GM12878 (cell line): ENCODE measurements at regions not wholly inside any gene's neighbourhood (a gene's known extent, or its start where the extent isn't known, plus 50 kb on each side); places are given as distances from the start of the nearest gene placed in this dataset.

Source experiments
- ATAC-seq: fragments of 200-7000 bp; cut with Tn5 transposase; 3 replicates; pipeline ENCODE4 v1.9.1; 2020; ENCODE audit warnings: mild to moderate bottlenecking, moderate library complexity
- BruUV-seq: library from RNA; stranded (reverse); fragments of 400-500 nt; replicated peaks from 2 replicates; lab custom pipeline; 2021; lab: Mats Ljungman, UMichigan
- CTCF ChIA-PET: fragments of 300-600 bp; sonication (Branson Sonifier 250); formaldehyde crosslinking; extraction: SDS; loops from one replicate; lab custom pipeline; 2021; ENCODE audit warnings: inconsistent platforms; lab: Yijun Ruan, JAX
- POLR2A ChIA-PET: fragments of 350-600 bp; formaldehyde crosslinking; extraction: SDS; loops from one replicate; lab custom pipeline; 2021; ENCODE audit warnings: inconsistent platforms; lab: Charles Lee
- RAD21 ChIA-PET: fragments of 300-600 bp; sonication (Branson Sonifier 250); formaldehyde crosslinking; loops from one replicate; lab custom pipeline; 2023; ENCODE audit warnings: antibody characterized with exemption; ENCODE audit not compliant: unreplicated experiment; lab: Charles Lee
- SMC1A ChIA-PET: fragments of 300-600 bp; sonication (Branson Sonifier 250); formaldehyde crosslinking; loops from one replicate; lab custom pipeline; 2023; ENCODE audit not compliant: unreplicated experiment, uncharacterized antibody; lab: Charles Lee
- DNase-seq: peaks from one replicate; pipeline ENCODE4 v3.0.0-alpha.2; 2011; ENCODE audit warnings: low read depth, low spot score
- FAIRE-seq: peaks from 3 replicates; lab custom pipeline; 2011; peaks lifted over from hg19 to GRCh38; lab: Jason Lieb, UNC
- H2AFZ ChIP-seq: 2 replicates; pipeline ENCODE4 v1.6.0; 2011; ENCODE audit warnings: low read depth, low read length, control low read depth; ENCODE audit not compliant: control insufficient read depth
- H3K27ac ChIP-seq: 2 replicates; pipeline ENCODE4 v1.5.1; 2011; ENCODE audit warnings: control low read depth; ENCODE audit not compliant: control insufficient read depth, insufficient read depth
- H3K27me3 ChIP-seq, 2 experiments: replicated peaks in 1 of 2; 2 replicates each; pipeline versions ENCODE4 v1.6.0 to v1.6.1; 2011; ENCODE audit warnings: low read length in 1 of 2; ENCODE audit not compliant: control insufficient read depth in 2 of 2, insufficient read depth in 2 of 2
- H3K36me3 ChIP-seq, 2 experiments: 2 replicates each; pipeline ENCODE4 v1.5.1; 2011; ENCODE audit warnings: low read length in 1 of 2; ENCODE audit not compliant: control insufficient read depth in 2 of 2, insufficient read depth in 2 of 2
- H3K4me1 ChIP-seq: 2 replicates; pipeline ENCODE4 v1.6.1; 2011; ENCODE audit warnings: mild to moderate bottlenecking, low read length, moderate library complexity, mixed read lengths; ENCODE audit not compliant: control insufficient read depth, insufficient read depth
- H3K4me2 ChIP-seq: 2 replicates; pipeline ENCODE4 v1.6.0; 2011; ENCODE audit warnings: control low read depth; ENCODE audit not compliant: control insufficient read depth, insufficient read depth
- H3K4me3 ChIP-seq: fragments of 200-600 bp; sonication (generic); 2 replicates; pipeline ENCODE4 v1.5.1; 2016
- H3K79me2 ChIP-seq: 2 replicates; pipeline ENCODE4 v1.6.0; 2011; ENCODE audit warnings: low read length; ENCODE audit not compliant: control insufficient read depth, insufficient read depth
- H3K9ac ChIP-seq: 2 replicates; pipeline ENCODE4 v1.8.0; 2011; ENCODE audit warnings: low read length, control low read depth, mixed read lengths; ENCODE audit not compliant: control insufficient read depth, insufficient read depth
- H3K9me3 ChIP-seq: replicated peaks from 3 replicates; pipeline ENCODE4 v1.5.1; 2011; ENCODE audit warnings: mild to moderate bottlenecking, low read length; ENCODE audit not compliant: control insufficient read depth, insufficient read depth
- H4K20me1 ChIP-seq: 2 replicates; pipeline ENCODE4 v1.6.0; 2011; ENCODE audit not compliant: control insufficient read depth, insufficient read depth
- BACH1 ChIP-seq: fragments of 450-650 bp; IDR thresholded peaks from 2 replicates; pipeline ENCODE4 v1.6.1; 2017; ENCODE audit warnings: mild to moderate bottlenecking, borderline replicate concordance
- KDM1A ChIP-seq: fragments of 200-600 bp; sonication (generic); IDR thresholded peaks from 2 replicates; pipeline ENCODE4 v1.6.1; 2016; ENCODE audit warnings: borderline replicate concordance
- RBBP5 ChIP-seq: fragments of 200-600 bp; sonication (generic); conservative IDR thresholded peaks from 2 replicates; pipeline ENCODE4 v1.6.1; 2016
- WGBS: methylation state at CpG from one replicate; pipeline ENCODE4 v1.1.6; 2016; ENCODE audit warnings: low lambda C conversion rate; ENCODE audit not compliant: insufficient replicate concordance, insufficient coverage; ENCODE audit errors: missing lambda C conversion rate; 5-methylcytosine and 5-hydroxymethylcytosine counted together
- in situ Hi-C: fragments of 300-500 bp; cut with MboI; formaldehyde crosslinking; loops from 9 replicates; pipeline ENCODE4 v1.14.3; 2018; ENCODE audit warnings: mixed read lengths
- intact Hi-C: fragments of 100-400 bp; cut with micrococcal nuclease; formaldehyde crosslinking; loops from one replicate; pipeline ENCODE4 v1.14.2; 2022; ENCODE audit not compliant: unreplicated experiment
- TF ChIP-seq, protein P1 (sequence below): IDR thresholded peaks from 2 replicates; pipeline ENCODE4 v1.6.1; 2012; ENCODE audit warnings: low read length, inconsistent platforms
- TF ChIP-seq, protein P2 (sequence below): fragments of 450-650 bp; IDR thresholded peaks from 2 replicates; pipeline ENCODE4 v1.6.1; 2017; ENCODE audit warnings: borderline replicate concordance

DNA sequence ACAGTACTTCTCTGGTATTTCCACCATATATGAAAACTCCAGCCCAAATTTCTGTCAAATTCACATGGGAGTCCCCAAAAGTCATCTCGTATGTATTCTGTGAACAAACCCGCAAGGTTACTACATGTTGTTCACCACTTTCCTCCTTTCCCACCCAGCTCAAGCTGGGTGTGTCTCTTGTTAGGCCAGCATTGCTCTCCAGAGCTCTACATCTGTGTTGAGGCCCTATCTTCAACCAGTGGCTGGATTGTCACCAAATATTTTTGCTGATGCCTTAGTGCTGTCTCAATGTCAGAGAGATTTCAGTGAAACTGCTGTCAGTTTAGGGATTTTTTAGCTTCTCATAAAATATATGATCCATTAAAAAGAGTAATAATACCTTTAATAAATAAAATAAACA lies 230.9 kb downstream of the BTG1 start:
- Histone ChIP-seq H3K9ac (no peak overlapping the region), H3K79me2 (no peaks in the 10 kb centered on the region), H3K4me1 (no peaks in the 10 kb centered on the region), H3K27ac (no peak overlapping the region), H4K20me1 (no peaks in the 10 kb centered on the region), H3K36me3 (no peaks in the 10 kb centered on the region), H2AFZ (no peak overlapping the region), H3K4me3 (no peak overlapping the region), H3K9me3 (no peaks in the 10 kb centered on the region), H3K27me3 (no peaks in the 10 kb centered on the region), H3K4me2 (no peak overlapping the region)
- POLR2A ChIA-PET, result no interaction called here
- RAD21 ChIA-PET, result no interaction called here
- CTCF ChIA-PET, result interaction anchor here (0.6 to 0.8 kb wide), 2 partner anchors 231 to 588 kb away, joined by 3 to 4 read pairs; partner anchors contain the start of gene BTG1
- SMC1A ChIA-PET, result interaction anchor here (0.9 to 1.4 kb wide), 2 partner anchors 9 to 10 kb away, joined by 3 to 4 read pairs; no protein-coding TSS in a partner anchor
- no peak for FAIRE-seq
- 48% methylated on average over 2 of the region's 2 CpGs for WGBS
- ATAC-seq, result no peak
- intact Hi-C loops, result no loop called here
- in situ Hi-C loops, result no loop called here
- no peak for DNase-seq
- BruUV-seq, result no TSS peak
- TF ChIP-seq, protein P1, sequence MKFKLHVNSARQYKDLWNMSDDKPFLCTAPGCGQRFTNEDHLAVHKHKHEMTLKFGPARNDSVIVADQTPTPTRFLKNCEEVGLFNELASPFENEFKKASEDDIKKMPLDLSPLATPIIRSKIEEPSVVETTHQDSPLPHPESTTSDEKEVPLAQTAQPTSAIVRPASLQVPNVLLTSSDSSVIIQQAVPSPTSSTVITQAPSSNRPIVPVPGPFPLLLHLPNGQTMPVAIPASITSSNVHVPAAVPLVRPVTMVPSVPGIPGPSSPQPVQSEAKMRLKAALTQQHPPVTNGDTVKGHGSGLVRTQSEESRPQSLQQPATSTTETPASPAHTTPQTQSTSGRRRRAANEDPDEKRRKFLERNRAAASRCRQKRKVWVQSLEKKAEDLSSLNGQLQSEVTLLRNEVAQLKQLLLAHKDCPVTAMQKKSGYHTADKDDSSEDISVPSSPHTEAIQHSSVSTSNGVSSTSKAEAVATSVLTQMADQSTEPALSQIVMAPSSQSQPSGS, result no peak

DNA sequence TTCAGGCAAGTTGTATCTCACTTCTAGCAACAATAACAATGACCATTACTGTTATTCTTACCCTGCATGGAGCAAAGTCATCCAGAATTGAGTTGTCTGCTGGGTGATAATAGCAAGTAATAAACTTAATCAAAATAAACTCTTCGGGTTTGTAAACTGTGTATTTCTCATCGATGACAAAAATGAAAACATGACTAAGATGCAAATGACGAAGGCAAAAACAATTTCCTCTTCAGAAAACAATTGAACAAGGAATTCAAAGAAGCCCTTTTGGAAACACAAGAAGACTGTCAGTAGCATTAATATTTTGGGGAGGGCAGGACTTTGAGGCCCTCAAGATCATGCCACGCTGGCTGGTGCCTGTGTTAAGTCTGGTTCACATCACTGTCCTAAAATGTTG lies 232.0 kb downstream of the BTG1 start:
- H2AFZ ChIP-seq, result no peak overlapping the region
- no TSS peak for BruUV-seq
- H3K4me2 ChIP-seq, result no peak overlapping the region
- in situ Hi-C loops, result no loop called here
- no peak for DNase-seq
- H3K9me3 ChIP-seq, result no peaks in the 10 kb centered on the region
- SMC1A ChIA-PET, result no interaction called here
- RAD21 ChIA-PET, result no interaction called here
- H3K36me3 ChIP-seq, result no peaks in the 10 kb centered on the region
- H3K27me3 ChIP-seq, result no peaks in the 10 kb centered on the region
- no peak for ATAC-seq
- no peaks in the 10 kb centered on the region for H4K20me1 ChIP-seq
- 65% methylated on average over 4 of the region's 4 CpGs for WGBS
- H3K9ac ChIP-seq, result no peak overlapping the region
- CTCF ChIA-PET, result no interaction called here
- intact Hi-C loops, result no loop called here
- H3K4me3 ChIP-seq, result no peak overlapping the region
- FAIRE-seq, result no peak
- TF ChIP-seq KDM1A, result no peak
- no peak for TF ChIP-seq RBBP5
- TF ChIP-seq, protein P2, sequence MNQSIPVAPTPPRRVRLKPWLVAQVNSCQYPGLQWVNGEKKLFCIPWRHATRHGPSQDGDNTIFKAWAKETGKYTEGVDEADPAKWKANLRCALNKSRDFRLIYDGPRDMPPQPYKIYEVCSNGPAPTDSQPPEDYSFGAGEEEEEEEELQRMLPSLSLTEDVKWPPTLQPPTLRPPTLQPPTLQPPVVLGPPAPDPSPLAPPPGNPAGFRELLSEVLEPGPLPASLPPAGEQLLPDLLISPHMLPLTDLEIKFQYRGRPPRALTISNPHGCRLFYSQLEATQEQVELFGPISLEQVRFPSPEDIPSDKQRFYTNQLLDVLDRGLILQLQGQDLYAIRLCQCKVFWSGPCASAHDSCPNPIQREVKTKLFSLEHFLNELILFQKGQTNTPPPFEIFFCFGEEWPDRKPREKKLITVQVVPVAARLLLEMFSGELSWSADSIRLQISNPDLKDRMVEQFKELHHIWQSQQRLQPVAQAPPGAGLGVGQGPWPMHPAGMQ, result no peak
- no peak for TF ChIP-seq BACH1
- POLR2A ChIA-PET, result no interaction called here
- no peak overlapping the region for H3K27ac ChIP-seq
- H3K4me1 ChIP-seq, result no peaks in the 10 kb centered on the region
- no peaks in the 10 kb centered on the region for H3K79me2 ChIP-seq
